ENCODE measurements at regions not wholly inside any gene's neighbourhood (a gene's known extent, or its start where the extent isn't known, plus 50 kb on each side); places are given as distances from the start of the nearest gene placed in this dataset.

- no peak for DNase-seq (ENCODE audit: low spot score)
These were observed 2324.1 kb downstream of the MAT2B start for GRCh38 chr5:165829504-165829903.

DNA sequence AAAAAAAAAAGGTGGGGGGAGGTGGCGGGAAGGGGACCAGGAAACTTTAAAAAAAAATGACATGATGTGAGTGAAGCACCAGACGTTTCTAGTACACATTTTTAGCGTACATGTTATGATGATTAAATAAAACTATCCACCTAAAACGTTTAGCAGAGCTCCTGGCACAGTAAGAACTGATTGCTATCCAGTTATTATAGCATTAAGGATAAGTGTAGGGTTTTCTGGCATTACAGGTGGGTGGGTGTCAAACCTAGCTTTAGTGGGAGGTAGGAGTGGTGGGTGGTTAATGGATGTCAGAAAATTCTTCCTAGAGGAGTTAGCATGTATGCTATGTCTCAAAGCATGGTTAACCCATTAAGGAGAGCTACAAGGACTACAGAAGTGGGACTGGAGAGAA is 2329.5 kb downstream of the MAT2B start:
- DNase-seq (ENCODE audit: low spot score): no peak

- DNase-seq (ENCODE audit: low spot score): no peak
These were observed 2330.6 kb downstream of the MAT2B start for GRCh38 chr5:165836046-165836445.

GRCh38 chr5:165837286-165837685 is 2331.9 kb downstream of the MAT2B start:
- DNase-seq (ENCODE audit: low spot score): no peak

GRCh38 chr5:165844571-165844970 is 2339.2 kb downstream of the MAT2B start:
- DNase-seq (ENCODE audit: low spot score): no peak

DNA sequence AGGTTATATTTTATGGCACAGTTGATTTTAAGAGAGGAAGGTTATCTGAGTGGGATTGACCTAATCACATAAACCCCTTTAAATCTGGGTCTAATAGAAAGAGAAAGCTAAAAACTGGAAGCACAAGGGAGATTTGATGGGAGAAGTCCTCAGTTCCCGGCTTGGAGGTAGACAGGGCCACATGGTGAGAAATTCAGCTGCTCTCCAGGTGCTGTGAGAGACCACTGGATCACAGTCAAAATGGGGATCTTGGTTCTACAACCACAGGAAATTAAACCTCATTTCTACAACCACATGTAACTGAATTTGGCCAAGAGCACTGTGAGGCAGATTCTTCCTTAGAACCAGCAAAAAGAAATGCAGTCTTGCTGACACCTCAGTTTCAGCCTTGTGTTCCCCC is 2352.7 kb downstream of the MAT2B start:
- no peak for DNase-seq (ENCODE audit: low spot score)

GRCh38 chr5:165859251-165859650 is 2353.8 kb downstream of the MAT2B start:
- no peak for DNase-seq (ENCODE audit: low spot score)

GRCh38 chr5:165863239-165863638 is 2357.8 kb downstream of the MAT2B start:
- no peak for DNase-seq (ENCODE audit: low spot score)

DNA sequence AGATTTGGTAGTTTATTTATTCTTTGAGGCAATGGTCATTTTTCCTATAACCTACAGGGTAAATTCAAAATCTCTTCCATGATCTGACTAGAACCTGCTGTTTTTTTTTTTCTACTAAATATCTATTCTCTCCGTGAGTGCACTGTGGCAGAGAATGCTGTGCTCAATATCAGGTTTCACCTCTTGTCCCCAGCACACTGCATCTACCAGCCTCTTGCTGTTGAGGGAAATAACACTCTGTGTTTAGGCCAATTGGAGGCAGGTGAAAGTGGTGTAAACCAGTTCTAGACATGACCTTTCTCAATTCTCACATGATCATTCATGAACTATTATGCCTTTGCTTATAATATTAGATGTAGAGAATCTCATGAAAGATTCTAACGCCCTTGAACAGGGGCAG is 2365.9 kb downstream of the MAT2B start:
- DNase-seq (ENCODE audit: low spot score): no peak

- DNase-seq (ENCODE audit: low spot score): no peak
These were observed 2369.4 kb downstream of the MAT2B start for GRCh38 chr5:165874851-165875250.

GRCh38 chr5:165876538-165876937 is 2371.1 kb downstream of the MAT2B start:
- DNase-seq (ENCODE audit: low spot score): no peak

- DNase-seq (ENCODE audit: low spot score): no peak
These were observed 2372.1 kb downstream of the MAT2B start for GRCh38 chr5:165877475-165877874.

DNA sequence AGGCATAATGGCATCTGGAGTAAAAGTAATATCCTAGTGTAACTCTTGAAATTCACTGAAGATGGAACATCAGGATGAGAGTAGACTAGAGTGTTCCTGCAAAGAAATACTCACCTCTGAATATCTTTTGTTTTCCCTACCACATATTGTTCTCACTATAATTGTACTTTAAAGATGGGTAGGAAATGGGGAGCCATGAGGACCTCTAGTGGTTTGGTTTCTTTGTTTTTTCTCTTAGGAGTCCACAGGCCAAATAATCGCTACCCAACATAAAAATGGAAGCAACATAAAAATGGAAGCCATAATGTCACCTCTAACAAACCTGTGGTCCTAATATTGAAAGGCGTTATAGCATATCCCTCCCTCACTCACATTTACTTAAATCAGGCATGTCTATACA is 2375.8 kb downstream of the MAT2B start:
- no peak for DNase-seq (ENCODE audit: low spot score)

DNA sequence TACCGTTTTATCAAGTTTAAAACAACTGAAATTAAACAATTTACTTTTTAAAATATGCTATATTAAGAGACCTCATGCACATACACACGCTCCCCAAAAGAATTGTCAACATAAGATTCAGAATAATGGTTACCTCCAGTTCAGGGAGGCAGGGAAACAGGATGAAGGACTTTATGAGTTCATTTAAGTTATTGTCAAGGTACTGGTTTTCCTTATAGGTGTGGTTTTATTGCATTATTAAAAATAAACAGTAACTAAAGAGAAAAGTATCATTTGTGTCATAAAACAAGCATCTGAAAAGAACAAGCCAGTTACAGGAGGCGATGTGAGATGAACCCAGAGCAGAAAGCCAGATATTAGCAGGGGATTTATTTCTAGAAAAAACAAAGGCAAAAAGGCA is 2376.7 kb downstream of the MAT2B start:
- DNase-seq (ENCODE audit: low spot score): no peak

- no peak for DNase-seq (ENCODE audit: low spot score)
These were observed 2380.4 kb downstream of the MAT2B start for GRCh38 chr5:165885623-165886350.

- no peak for DNase-seq (ENCODE audit: low spot score)
These were observed 2381.7 kb downstream of the MAT2B start for GRCh38 chr5:165887147-165887546.

DNA sequence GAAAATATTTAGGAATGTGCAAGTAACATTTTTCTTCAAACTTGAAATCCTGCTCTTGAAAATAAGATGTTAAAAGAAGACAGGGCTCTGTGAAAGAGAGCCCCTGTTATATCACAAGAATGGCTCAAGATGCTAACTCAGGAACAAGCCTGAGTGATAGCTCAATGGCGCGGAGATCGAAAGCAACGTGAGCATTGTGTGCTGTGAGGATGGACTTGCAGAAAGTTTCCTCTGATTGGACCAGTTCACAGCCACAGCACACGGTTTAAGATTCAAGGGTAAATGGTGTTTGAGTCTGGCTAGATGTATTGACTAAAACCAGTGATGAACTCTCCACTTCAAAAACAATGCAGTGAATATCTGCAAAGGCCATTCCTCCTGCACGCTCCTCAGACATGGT is 2387.0 kb downstream of the MAT2B start:
- no peak for DNase-seq (ENCODE audit: low spot score)

DNA sequence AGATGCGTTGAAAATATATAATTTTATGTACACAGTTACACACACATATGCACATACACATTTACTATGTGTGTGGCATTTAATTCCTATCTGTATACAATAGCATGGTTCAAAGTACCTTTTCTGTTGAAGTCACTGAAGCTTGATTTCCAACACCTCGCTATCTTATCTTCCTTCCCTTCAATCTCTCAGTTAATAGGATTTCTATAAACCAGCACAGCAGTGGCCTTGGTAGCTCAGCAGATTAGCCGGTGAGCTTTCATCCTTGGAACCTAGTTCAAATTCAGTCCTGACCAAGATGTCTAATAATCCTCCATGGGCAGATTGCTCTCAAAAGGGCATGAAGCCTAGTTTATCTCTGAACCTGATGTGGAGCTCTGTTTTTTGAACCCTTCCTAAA is 2389.5 kb downstream of the MAT2B start:
- DNase-seq (ENCODE audit: low spot score): no peak

- DNase-seq (ENCODE audit: low spot score): no peak
These were observed 2387.6 kb upstream of the WWC1 start for GRCh38 chr5:165903835-165904234.

- no peak for DNase-seq (ENCODE audit: low spot score)
These were observed 2384.6 kb upstream of the WWC1 start for GRCh38 chr5:165906871-165907270.

GRCh38 chr5:165913059-165913458 is 2378.4 kb upstream of the WWC1 start:
- DNase-seq (ENCODE audit: low spot score): no peak

- no peak for DNase-seq (ENCODE audit: low spot score)
These were observed 2377.0 kb upstream of the WWC1 start for GRCh38 chr5:165914456-165914855.

DNA sequence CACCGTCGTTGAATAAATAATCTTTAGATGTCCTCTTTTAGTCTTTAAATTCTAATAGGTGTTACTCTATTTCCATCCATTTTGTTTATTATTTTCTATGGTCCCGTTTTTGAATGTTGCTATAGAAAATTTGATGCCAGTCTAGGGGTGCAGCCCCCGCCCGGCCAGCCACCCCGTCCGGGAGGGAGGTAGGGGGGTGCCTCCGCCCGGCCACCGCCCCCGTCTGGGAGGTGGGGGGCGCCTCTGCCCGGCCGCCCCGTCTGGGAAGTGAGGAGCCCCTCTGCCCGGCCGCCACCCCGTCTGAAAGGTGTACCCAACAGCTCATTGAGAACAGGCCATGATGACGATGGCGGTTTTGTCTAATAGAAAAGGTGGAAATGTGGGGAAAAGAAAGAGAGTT is 2372.2 kb upstream of the WWC1 start:
- DNase-seq (ENCODE audit: low spot score): no peak

DNA sequence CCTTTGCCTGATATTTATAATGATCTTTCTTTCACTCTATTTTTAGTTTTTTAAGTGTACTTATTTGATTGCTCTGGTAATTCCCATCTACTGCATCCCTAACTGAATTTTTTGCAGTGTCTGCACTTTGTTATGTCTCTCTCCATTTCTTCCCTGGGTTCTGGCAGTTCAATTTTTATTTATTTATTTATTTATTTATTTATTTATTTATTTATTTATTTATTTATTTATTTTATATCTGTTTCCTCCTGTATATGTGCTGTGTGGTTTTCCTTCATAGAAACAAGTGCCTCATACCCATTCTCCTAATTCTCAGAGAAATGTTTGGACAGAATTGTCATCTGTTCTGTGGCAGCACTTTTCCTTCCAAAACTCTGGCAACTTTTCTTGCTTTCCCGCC is 2370.8 kb upstream of the WWC1 start:
- DNase-seq (ENCODE audit: low spot score): no peak

DNA sequence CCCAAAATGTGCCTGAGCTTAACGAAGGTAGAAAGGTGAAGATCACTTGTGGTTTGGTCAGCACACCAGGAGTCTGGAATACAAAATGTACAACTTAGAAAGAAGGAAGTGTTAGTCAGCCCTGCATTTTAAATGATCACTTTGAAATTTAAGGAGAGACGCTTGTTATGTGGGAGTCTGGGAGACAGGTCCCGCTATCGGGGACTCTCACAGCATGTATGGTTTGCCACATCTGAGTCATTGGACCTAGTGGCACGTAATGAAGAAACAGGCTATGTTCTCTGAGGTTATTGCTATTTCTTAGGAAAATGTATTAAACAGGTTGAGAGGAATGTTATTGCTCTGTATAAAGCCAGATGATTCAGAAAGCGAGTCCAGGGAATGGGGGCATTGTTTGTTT is 2362.5 kb upstream of the WWC1 start:
- no peak for DNase-seq (ENCODE audit: low spot score)

All from CD4-positive, alpha-beta T cell treated with Interleukin-2 at 100 ng/mL for 4 hours (primary cell).